Nephron progenitor cell (in vitro differentiated cells): ENCODE measurements at regions not wholly inside any gene's neighbourhood (a gene's known extent, or its start where the extent isn't known, plus 50 kb on each side); places are given as distances from the start of the nearest gene placed in this dataset.
"Not testable (repeated sequence)": the region's sequence is repeated elsewhere in the genome, so short reads cannot be mapped to it uniquely, and the experiment has no call there.

Experiments
- DNase-seq: peaks from one replicate; pipeline ENCODE4 v3.0.0; 2021
- H3K27ac Mint-ChIP-seq: 2 replicates; pipeline ENCODE4 v1.8.0; 2021; ENCODE audit warnings: mild to moderate bottlenecking, moderate library complexity, mixed read lengths
- H3K27me3 Mint-ChIP-seq: 2 replicates; pipeline ENCODE4 v1.8.0; 2021; ENCODE audit warnings: mild to moderate bottlenecking, low read depth, mixed read lengths; ENCODE audit not compliant: poor library complexity
- H3K36me3 Mint-ChIP-seq: 2 replicates; pipeline ENCODE4 v1.8.0; 2021; ENCODE audit warnings: low read depth, mixed read lengths
- H3K4me1 Mint-ChIP-seq: 2 replicates; pipeline ENCODE4 v1.8.0; 2021; ENCODE audit warnings: mixed read lengths
- H3K4me3 Mint-ChIP-seq: 2 replicates; pipeline ENCODE4 v1.8.0; 2021; ENCODE audit warnings: mild to moderate bottlenecking, moderate library complexity, mixed read lengths
- H3K9me3 Mint-ChIP-seq: 2 replicates; pipeline ENCODE4 v1.8.0; 2021; ENCODE audit warnings: mild to moderate bottlenecking, moderate library complexity, mixed read lengths
- TF ChIP-seq, protein P1 (sequence below): fragments of 200-600 bp; sonication (generic); IDR thresholded peaks from 2 replicates; pipeline ENCODE4 v1.5.0; 2021; ENCODE audit warnings: antibody characterized with exemption

DNA sequence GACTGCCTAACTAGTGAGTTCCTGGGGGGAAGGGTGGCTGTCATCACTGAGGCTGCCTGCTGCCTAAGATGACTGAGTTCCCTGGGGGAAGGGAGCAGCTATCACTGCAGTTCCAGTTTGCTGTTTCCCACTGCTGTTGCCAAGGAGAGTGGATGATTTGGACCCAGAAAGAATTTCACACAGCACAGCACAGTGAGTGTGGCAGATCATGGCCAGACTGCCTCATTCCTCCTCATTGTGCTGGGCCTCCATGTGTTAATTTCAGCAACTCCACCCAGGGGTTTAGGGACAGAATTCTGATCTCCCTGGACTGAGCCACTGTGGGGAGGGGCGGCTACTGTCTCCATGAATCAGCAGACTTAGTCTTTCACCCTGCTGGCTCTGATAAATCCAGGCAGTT is 125.0 kb downstream of the TEX13C start:
- H3K4me3 Mint-ChIP-seq = no peak overlapping the region
- H3K27ac Mint-ChIP-seq = no peak overlapping the region
- H3K27me3 Mint-ChIP-seq = no peaks in the 10 kb centered on the region
- peaks cover 69% of the 10 kb centered on the region for H3K36me3 Mint-ChIP-seq
- H3K9me3 Mint-ChIP-seq = peaks cover 78% of the 10 kb centered on the region
- no peaks in the 10 kb centered on the region for H3K4me1 Mint-ChIP-seq
- TF ChIP-seq, protein P1, sequence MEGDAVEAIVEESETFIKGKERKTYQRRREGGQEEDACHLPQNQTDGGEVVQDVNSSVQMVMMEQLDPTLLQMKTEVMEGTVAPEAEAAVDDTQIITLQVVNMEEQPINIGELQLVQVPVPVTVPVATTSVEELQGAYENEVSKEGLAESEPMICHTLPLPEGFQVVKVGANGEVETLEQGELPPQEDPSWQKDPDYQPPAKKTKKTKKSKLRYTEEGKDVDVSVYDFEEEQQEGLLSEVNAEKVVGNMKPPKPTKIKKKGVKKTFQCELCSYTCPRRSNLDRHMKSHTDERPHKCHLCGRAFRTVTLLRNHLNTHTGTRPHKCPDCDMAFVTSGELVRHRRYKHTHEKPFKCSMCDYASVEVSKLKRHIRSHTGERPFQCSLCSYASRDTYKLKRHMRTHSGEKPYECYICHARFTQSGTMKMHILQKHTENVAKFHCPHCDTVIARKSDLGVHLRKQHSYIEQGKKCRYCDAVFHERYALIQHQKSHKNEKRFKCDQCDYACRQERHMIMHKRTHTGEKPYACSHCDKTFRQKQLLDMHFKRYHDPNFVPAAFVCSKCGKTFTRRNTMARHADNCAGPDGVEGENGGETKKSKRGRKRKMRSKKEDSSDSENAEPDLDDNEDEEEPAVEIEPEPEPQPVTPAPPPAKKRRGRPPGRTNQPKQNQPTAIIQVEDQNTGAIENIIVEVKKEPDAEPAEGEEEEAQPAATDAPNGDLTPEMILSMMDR = no peak
- no peak for DNase-seq

DNA sequence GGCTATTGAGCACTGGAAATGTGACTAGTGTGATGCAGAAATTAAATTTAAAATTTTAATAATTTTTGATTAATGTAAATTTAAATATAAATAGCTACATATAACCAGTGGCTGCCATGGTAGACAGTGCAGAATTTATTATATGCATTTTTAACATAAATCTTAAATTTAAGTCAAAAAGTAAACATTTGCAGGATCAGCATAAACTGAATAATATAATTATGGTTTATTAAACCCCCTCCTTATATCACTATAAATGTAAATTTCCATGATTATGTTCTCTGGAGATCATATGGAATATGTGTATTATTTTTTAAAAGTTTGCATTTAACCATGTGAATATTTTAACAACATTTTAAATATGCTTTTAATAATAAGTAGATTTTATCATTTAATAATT is 155.8 kb downstream of the TEX13C start:
- no peak overlapping the region for H3K27ac Mint-ChIP-seq
- H3K4me1 Mint-ChIP-seq = no peaks in the 10 kb centered on the region
- no peaks in the 10 kb centered on the region for H3K9me3 Mint-ChIP-seq
- no peaks in the 10 kb centered on the region for H3K27me3 Mint-ChIP-seq
- DNase-seq = no peak
- H3K4me3 Mint-ChIP-seq = no peak overlapping the region
- TF ChIP-seq, protein P1 = no peak
- H3K36me3 Mint-ChIP-seq = no peaks in the 10 kb centered on the region

DNA sequence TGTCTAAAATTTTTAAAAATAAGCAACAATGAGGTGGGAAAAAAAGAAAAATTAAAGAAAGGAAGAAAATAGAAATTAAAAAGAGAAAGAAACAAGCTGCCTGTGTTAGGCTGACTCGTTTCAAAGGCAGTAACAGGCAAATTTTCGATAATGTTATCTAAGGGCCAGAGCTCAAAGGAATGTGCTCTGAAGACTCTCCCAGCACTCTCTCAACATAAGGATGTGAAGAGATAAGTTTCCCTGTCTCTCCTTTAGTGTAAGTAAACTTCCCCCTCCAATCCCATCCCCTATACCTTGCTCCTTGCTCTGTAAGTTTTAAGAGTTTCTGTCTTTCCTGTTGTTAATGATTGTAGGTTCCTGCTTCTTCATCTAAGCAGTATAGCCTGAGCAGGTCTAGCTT is 172.8 kb downstream of the TEX13C start:
- Mint-ChIP-seq H3K4me1 (peaks cover 22% of the 10 kb centered on the region), H3K27ac (peak overlapping the region; percentile 97), H3K9me3 (peaks cover 8% of the 10 kb centered on the region), H3K4me3 (peak overlapping the region; percentile 1), H3K36me3 (peaks cover 9% of the 10 kb centered on the region), H3K27me3 (no peaks in the 10 kb centered on the region)
- TF ChIP-seq, protein P1 = no peak
- DNase-seq = no peak

DNA sequence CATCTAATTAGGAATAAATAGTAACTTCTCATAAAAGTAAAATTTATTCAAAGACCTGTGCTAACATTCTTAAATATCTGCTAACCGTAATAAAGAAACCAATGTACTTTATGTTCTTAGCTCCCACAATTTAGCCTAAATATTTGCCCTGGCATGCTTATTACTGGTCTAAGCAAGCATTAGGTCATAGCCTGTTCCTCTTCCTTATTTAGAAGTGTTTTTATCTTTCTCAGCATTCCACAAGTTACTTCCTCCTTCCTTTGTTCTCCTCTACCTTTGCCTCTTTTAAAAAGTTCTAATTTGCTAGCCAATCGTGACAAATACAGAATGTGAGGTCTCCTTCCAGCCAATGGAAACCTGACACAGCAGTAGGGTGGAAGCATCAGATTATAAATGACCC is 173.3 kb downstream of the TEX13C start:
- H3K27ac Mint-ChIP-seq = peak overlapping the region; percentile 97
- H3K9me3 Mint-ChIP-seq, H3K27me3 Mint-ChIP-seq, H3K36me3 Mint-ChIP-seq, H3K4me3 Mint-ChIP-seq, DNase-seq: not testable (repeated sequence)
- peaks cover 22% of the 10 kb centered on the region for H3K4me1 Mint-ChIP-seq

DNA sequence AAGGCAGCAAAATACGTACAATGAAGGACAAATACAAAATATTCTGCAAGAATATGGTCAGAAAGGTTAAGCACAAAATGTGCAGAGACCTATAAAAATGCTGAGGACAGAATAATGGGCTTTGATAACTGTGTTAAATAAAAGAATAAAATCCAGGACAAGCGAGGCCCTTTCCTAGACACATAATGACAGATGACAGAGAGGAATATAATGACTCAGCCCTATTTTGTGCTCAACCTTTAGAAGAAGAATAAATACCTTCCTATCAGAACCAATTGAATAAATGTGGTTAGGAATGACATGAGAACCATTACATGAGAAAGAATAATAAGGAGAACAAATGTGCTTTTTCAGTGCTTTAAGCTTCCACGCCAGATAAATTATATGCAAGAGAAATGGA is 178.0 kb downstream of the TEX13C start:
- TF ChIP-seq, protein P1 = no peak
- no peak for DNase-seq
- H3K9me3 Mint-ChIP-seq = peaks cover 13% of the 10 kb centered on the region
- H3K4me3 Mint-ChIP-seq = no peak overlapping the region
- peaks cover 10% of the 10 kb centered on the region for H3K4me1 Mint-ChIP-seq
- H3K36me3 Mint-ChIP-seq = peaks cover 9% of the 10 kb centered on the region
- no peaks in the 10 kb centered on the region for H3K27me3 Mint-ChIP-seq
- H3K27ac Mint-ChIP-seq = no peak overlapping the region

DNA sequence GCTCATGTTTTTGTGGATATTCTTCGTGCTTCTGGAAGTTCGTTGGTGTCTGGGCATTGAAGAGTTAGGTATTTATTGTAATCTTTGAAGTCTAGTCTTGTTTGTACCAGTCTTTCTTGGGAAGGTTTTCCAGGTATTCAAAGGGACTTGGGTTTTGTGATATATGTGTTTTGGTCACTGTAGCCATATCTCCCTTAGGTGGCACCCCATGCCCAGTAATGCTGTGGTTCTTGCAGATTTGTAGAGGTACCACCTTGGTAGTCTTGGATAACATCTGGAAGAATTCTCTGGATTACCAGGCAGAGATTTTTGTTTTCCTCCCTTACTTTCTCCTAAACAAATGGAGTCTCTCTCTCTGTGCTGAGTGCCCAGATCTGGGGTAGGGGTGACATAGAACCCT is 184.1 kb downstream of the TEX13C start:
- H3K9me3 Mint-ChIP-seq = peaks cover 27% of the 10 kb centered on the region
- H3K4me3 Mint-ChIP-seq = no peak overlapping the region
- peaks cover 29% of the 10 kb centered on the region for H3K36me3 Mint-ChIP-seq
- no peak for DNase-seq
- H3K27me3 Mint-ChIP-seq = peaks cover 2% of the 10 kb centered on the region
- H3K27ac Mint-ChIP-seq = no peak overlapping the region
- H3K4me1 Mint-ChIP-seq = no peaks in the 10 kb centered on the region
- TF ChIP-seq, protein P1 = no peak
